HEK293T (cell line): ENCODE measurements at regions not wholly inside any gene's neighbourhood (a gene's known extent, or its start where the extent isn't known, plus 50 kb on each side); places are given as distances from the start of the nearest gene placed in this dataset.

Experiments used
- CTCF ChIA-PET: fragments of 350-600 bp; formaldehyde crosslinking; extraction: SDS; loops from one replicate; lab custom pipeline; 2021; ENCODE audit warnings: antibody characterized with exemption, inconsistent platforms; lab: Yijun Ruan, JAX
- POLR2A ChIA-PET: fragments of 350-600 bp; formaldehyde crosslinking; extraction: SDS; loops from one replicate; lab custom pipeline; 2020; ENCODE audit warnings: antibody characterized with exemption, inconsistent platforms; lab: Yijun Ruan, JAX
- DNase-seq: peaks from one replicate; pipeline ENCODE4 v3.0.0; 2012; ENCODE audit warnings: mixed read lengths; ENCODE audit errors: extremely low spot score
- ARNT ChIP-seq: fragments of 450-650 bp; IDR thresholded peaks from 2 replicates; pipeline ENCODE4 v1.6.1; 2017; ENCODE audit warnings: mild to moderate bottlenecking
- BHLHE40 ChIP-seq: fragments of 450-650 bp; IDR thresholded peaks from 2 replicates; pipeline ENCODE4 v1.6.1; 2016; ENCODE audit warnings: mild to moderate bottlenecking, moderate library complexity, borderline replicate concordance
- CTBP1 ChIP-seq: fragments of 450-650 bp; IDR thresholded peaks from 2 replicates; pipeline ENCODE4 v1.6.1; 2016; ENCODE audit warnings: borderline replicate concordance
- ELF4 ChIP-seq: fragments of 450-650 bp; IDR thresholded peaks from 2 replicates; pipeline ENCODE4 v1.6.1; 2017; ENCODE audit warnings: antibody characterized with exemption
- FOXA1 ChIP-seq: fragments of 450-650 bp; IDR thresholded peaks from 2 replicates; pipeline ENCODE4 v1.6.1; 2016; ENCODE audit warnings: mild to moderate bottlenecking
- FOXK2 ChIP-seq: fragments of 450-650 bp; IDR thresholded peaks from 2 replicates; pipeline ENCODE4 v1.6.1; 2016; ENCODE audit warnings: mild to moderate bottlenecking
- FOXM1 ChIP-seq: fragments of 450-650 bp; IDR thresholded peaks from 2 replicates; pipeline ENCODE4 v1.6.1; 2017; ENCODE audit warnings: mild to moderate bottlenecking, borderline replicate concordance
- HDGF ChIP-seq: fragments of 450-650 bp; IDR thresholded peaks from 2 replicates; pipeline ENCODE4 v1.6.1; 2017; ENCODE audit warnings: antibody characterized with exemption, borderline replicate concordance
- L3MBTL2 ChIP-seq: fragments of 450-650 bp; conservative IDR thresholded peaks from 2 replicates; pipeline ENCODE4 v1.6.1; 2016; ENCODE audit warnings: mild to moderate bottlenecking
- LEF1 ChIP-seq: fragments of 450-650 bp; IDR thresholded peaks from 2 replicates; pipeline ENCODE4 v1.6.1; 2017; ENCODE audit warnings: mild to moderate bottlenecking, borderline replicate concordance
- NFRKB ChIP-seq: fragments of 450-650 bp; IDR thresholded peaks from 2 replicates; pipeline ENCODE4 v1.6.1; 2016; ENCODE audit warnings: mild to moderate bottlenecking, moderate library complexity
- SP1 ChIP-seq: fragments of 450-650 bp; IDR thresholded peaks from 2 replicates; pipeline ENCODE4 v1.6.1; 2017
- SUZ12 ChIP-seq: fragments of 450-650 bp; IDR thresholded peaks from 2 replicates; pipeline ENCODE4 v1.6.1; 2016; ENCODE audit warnings: mild to moderate bottlenecking
- TARDBP ChIP-seq: fragments of 450-650 bp; IDR thresholded peaks from 2 replicates; pipeline ENCODE4 v1.6.1; 2016
- ZNF384 ChIP-seq: fragments of 450-650 bp; IDR thresholded peaks from 2 replicates; pipeline ENCODE4 v1.6.1; 2016
- TF ChIP-seq, protein P1 (sequence below): fragments of 450-650 bp; IDR thresholded peaks from 2 replicates; pipeline ENCODE4 v1.6.1; 2016

DNA sequence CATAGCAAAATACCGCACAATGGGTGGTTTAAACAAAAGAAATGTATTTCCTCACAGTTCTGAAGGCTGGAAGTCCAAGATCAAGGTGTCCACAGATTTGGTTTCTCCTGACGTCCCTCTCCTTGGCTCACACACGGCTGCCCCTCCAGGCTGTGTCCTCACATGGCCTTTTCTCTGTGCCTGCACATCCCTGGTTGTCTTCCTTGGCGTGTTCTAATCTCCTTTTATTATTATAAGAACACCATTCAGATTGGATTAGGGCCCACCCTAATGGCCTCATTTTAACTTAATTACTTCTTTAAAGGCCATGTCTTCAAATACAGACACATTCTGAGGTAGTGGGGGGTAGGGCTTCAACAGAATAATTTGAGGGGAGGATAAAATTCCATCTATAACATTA lies 87.9 kb downstream of the FZD1 start:
- CTCF ChIA-PET = no interaction called here
- POLR2A ChIA-PET = no interaction called here
- DNase-seq = no peak
- TF ChIP-seq NFRKB (no peak), ZNF384 (no peak), HDGF (no peak), FOXM1 (no peak), L3MBTL2 (no peak), CTBP1 (no peak), ARNT (no peak), LEF1 (no peak), SP1 (no peak), ELF4 (no peak), FOXA1 (no peak), FOXK2 (no peak), BHLHE40 (no peak), TARDBP (no peak), SUZ12 (no peak)
- TF ChIP-seq, protein P1, sequence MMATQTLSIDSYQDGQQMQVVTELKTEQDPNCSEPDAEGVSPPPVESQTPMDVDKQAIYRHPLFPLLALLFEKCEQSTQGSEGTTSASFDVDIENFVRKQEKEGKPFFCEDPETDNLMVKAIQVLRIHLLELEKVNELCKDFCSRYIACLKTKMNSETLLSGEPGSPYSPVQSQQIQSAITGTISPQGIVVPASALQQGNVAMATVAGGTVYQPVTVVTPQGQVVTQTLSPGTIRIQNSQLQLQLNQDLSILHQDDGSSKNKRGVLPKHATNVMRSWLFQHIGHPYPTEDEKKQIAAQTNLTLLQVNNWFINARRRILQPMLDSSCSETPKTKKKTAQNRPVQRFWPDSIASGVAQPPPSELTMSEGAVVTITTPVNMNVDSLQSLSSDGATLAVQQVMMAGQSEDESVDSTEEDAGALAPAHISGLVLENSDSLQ = no peak

DNA sequence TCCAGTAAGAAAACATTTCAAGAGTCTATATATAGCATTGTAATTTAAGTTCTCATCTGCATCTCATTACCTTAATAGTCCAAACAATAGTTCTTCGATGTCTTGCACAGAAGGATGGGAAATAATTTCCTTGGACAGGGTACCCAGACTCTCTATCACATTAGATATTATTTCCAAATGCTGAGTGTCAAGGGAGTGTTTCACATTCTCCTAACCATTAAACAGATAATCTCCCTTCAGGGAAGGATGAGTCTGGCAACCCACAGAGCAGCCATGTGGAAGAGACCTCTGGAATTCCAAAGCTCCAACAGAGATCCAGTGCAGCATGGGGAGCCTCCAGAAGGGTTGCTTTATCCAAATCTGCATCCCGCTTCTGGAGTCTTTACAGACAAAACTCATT lies 89.6 kb downstream of the FZD1 start:
- CTCF ChIA-PET = no interaction called here
- POLR2A ChIA-PET = no interaction called here
- TF ChIP-seq ARNT (no peak), FOXM1 (no peak), FOXA1 (no peak), SUZ12 (no peak), TARDBP (no peak), NFRKB (no peak), FOXK2 (no peak), ELF4 (no peak)
- TF ChIP-seq, protein P1 = no peak
- DNase-seq = no peak

DNA sequence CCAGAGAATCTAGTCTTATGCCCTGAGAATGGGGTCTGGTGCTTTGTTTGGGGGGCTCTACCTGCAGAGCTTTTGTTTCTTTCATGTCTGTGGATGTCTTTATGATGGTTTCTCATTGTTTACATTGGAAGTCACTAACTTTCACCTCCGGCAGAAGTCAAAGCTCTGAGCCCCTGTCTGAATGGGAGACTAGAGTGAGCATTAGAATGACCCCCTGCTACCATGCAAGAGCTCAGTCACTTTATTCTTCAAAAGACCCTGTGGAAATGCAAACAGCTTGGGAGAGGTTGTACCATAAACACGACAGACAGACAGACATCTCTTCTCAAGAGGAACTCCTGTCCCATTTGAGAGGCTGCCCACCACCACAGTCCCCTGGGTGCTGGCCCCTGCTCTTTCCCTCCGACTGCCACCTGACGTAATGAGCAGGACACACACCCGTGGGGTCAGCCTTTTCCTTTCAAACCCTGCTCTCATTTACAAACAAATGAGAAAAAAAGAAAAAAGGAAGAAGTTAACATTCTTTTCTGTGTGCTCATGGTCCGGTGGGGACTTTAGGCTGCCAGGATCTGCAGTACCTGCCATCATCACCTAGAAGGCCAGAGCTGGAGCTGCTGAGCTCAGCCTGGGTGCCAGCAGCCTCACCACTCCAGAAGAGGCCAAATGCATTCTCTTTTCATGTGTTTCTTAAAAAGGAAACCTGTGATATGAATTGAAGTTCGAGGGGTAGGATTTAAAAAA lies 91.6 kb downstream of the FZD1 start:
- ChIA-PET POLR2A (no interaction called here), CTCF (interaction anchor here (0.7 kb wide), 1 partner anchor 420 kb away, joined by 3 read pairs; no protein-coding TSS in a partner anchor)

DNA sequence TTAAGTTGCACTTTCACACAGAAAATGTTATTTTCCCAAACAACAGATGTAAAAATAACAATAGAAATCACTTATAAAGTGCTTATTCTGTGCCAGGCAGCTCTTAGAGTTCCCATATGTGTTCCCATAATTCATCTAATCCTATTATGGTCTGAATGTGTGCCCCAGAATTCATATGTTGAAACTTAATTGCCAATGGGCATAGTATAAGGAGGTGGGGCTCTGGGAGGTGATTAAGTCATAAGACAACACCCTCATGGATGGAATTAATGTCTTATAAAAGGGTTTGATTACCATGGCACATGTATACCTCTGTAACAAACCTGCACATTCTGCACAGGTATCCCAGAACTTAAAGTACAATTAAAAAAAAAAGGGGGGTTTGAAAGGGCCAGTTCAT lies 92.7 kb downstream of the FZD1 start:
- ChIA-PET POLR2A (no interaction called here), CTCF (no interaction called here)
- no peak for DNase-seq
- no peak for TF ChIP-seq ZNF384
- no peak for TF ChIP-seq TARDBP
- no peak for TF ChIP-seq NFRKB
- TF ChIP-seq CTBP1 = no peak
- TF ChIP-seq HDGF = no peak
- no peak for TF ChIP-seq SUZ12
- TF ChIP-seq, protein P1 = no peak
- TF ChIP-seq ELF4 = no peak
- no peak for TF ChIP-seq FOXA1
- TF ChIP-seq FOXM1 = no peak
- no peak for TF ChIP-seq FOXK2
- no peak for TF ChIP-seq BHLHE40
- TF ChIP-seq SP1 = no peak

More for the DNA sequence above, 91.6 kb downstream of the FZD1 start:
- DNase-seq = no peak
- no peak for TF ChIP-seq TARDBP
- TF ChIP-seq, protein P1 = no peak
- TF ChIP-seq NFRKB = no peak
- no peak for TF ChIP-seq CTBP1
- TF ChIP-seq FOXM1 = no peak
- TF ChIP-seq L3MBTL2 = no peak
- no peak for TF ChIP-seq ZNF384
- no peak for TF ChIP-seq LEF1
- no peak for TF ChIP-seq SUZ12
- TF ChIP-seq HDGF = no peak
- TF ChIP-seq FOXK2 = no peak
- no peak for TF ChIP-seq BHLHE40
- TF ChIP-seq ELF4 = no peak
- no peak for TF ChIP-seq ARNT
- TF ChIP-seq SP1 = no peak
- TF ChIP-seq FOXA1 = no peak

DNA sequence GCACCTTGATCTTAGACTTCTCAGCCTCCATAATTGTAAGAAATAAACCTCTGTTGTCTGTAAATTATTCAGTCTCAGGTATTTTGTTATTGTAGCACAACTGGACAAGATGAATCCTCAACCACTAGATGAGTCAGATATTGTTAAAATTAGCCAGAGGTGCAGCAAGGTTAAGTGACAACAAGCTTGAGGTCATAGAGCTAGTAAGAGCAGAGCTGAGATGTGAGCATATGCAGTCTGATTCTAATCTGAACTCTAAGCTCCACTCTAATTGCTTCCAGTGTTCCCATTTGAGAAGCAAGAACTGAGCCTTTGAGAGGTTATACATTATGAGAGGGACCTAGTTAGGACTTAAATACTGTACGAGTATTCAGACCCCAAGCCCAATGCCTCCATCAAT lies 93.1 kb downstream of the FZD1 start:
- POLR2A ChIA-PET = no interaction called here
- CTCF ChIA-PET = interaction anchor here (1.0 kb wide), 1 partner anchor 70 kb away, joined by 3 read pairs; no protein-coding TSS in a partner anchor
- TF ChIP-seq L3MBTL2 (no peak), ELF4 (no peak), BHLHE40 (no peak), FOXA1 (no peak), TARDBP (no peak), SUZ12 (no peak), ZNF384 (no peak), FOXK2 (no peak), NFRKB (no peak), HDGF (no peak), CTBP1 (no peak), SP1 (no peak), LEF1 (no peak), ARNT (no peak), FOXM1 (no peak)
- TF ChIP-seq, protein P1 = no peak
- DNase-seq = no peak
